ENCODE measurements at regions not wholly inside any gene's neighbourhood (a gene's known extent, or its start where the extent isn't known, plus 50 kb on each side); places are given as distances from the start of the nearest gene placed in this dataset.

- H3K4me3 Mint-ChIP-seq: no peak overlapping the region
- DNase-seq (ENCODE audit: low spot score) (no peak), ATAC-seq (no peak)
- H3K36me3 Mint-ChIP-seq: peaks cover 27% of the 10 kb centered on the region
- no peaks in the 10 kb centered on the region for H3K4me1 Mint-ChIP-seq
- TF ChIP-seq TP53 (CRISPR knock-in tag; IDR thresholded peaks at IDR 0.05) (no peak), NR3C1 (CRISPR knock-in tag; conservative IDR thresholded peaks at IDR 0.05; ENCODE audit: low read depth) (no peak), ZNF232 (CRISPR knock-in tag; IDR thresholded peaks at IDR 0.05) (no peak), PREB (CRISPR knock-in tag; IDR thresholded peaks at IDR 0.05; ENCODE audit: borderline replicate concordance) (no peak), SMAD4 (CRISPR knock-in tag; IDR thresholded peaks at IDR 0.05) (no peak), SP1 (CRISPR knock-in tag; conservative IDR thresholded peaks at IDR 0.05) (no peak)
- TF ChIP-seq, protein P1, sequence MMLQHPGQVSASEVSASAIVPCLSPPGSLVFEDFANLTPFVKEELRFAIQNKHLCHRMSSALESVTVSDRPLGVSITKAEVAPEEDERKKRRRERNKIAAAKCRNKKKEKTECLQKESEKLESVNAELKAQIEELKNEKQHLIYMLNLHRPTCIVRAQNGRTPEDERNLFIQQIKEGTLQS (CRISPR knock-in tag; conservative IDR thresholded peaks at IDR 0.05): no peak
- ChIA-PET POLR2A (no interaction called here), CTCF (no interaction called here)
- no peak overlapping the region for H3K27ac Mint-ChIP-seq
- no peaks in the 10 kb centered on the region; the same call in 1 of the 2 replicates for H3K27me3 Mint-ChIP-seq (ENCODE audit: low read depth)
- peaks cover 52% of the 10 kb centered on the region for H3K9me3 Mint-ChIP-seq
These were observed 438.3 kb downstream of the SLC16A7 start for GRCh38 chr12:60034147-60034546.

- no peak for ATAC-seq
- no peaks in the 10 kb centered on the region; the same call in 1 of the 2 replicates for H3K27me3 Mint-ChIP-seq (ENCODE audit: low read depth)
- H3K4me1 Mint-ChIP-seq: peaks cover 3% of the 10 kb centered on the region; the same call in 1 of the 2 replicates
- no peak overlapping the region for H3K4me3 Mint-ChIP-seq
- POLR2A ChIA-PET: no interaction called here
- H3K27ac Mint-ChIP-seq: no peak overlapping the region
- H3K9me3 Mint-ChIP-seq: peaks cover 51% of the 10 kb centered on the region
- CTCF ChIA-PET: no interaction called here
- TF ChIP-seq ZNF138 (CRISPR knock-in tag; conservative IDR thresholded peaks at IDR 0.05) (no peak), MYBL2 (CRISPR knock-in tag; IDR thresholded peaks at IDR 0.05) (no peak), GTF2I (CRISPR knock-in tag; conservative IDR thresholded peaks at IDR 0.05) (no peak), AR (CRISPR knock-in tag; IDR thresholded peaks at IDR 0.05) (no peak), RELA (CRISPR knock-in tag; IDR thresholded peaks at IDR 0.05; ENCODE audit: borderline replicate concordance) (no peak), OVOL2 (CRISPR knock-in tag; IDR thresholded peaks at IDR 0.05; ENCODE audit: borderline replicate concordance) (no peak), EMX1 (CRISPR knock-in tag; IDR thresholded peaks at IDR 0.05) (no peak), SOX15 (CRISPR knock-in tag; IDR thresholded peaks at IDR 0.05) (no peak), FOXP4 (CRISPR knock-in tag; IDR thresholded peaks at IDR 0.05) (no peak), SMAD4 (CRISPR knock-in tag; IDR thresholded peaks at IDR 0.05) (no peak), ZNF263 (CRISPR knock-in tag; IDR thresholded peaks at IDR 0.05; ENCODE audit: low read depth) (no peak), JUN (CRISPR knock-in tag; IDR thresholded peaks at IDR 0.05) (no peak), MXD4 (CRISPR knock-in tag; IDR thresholded peaks at IDR 0.05; ENCODE audit: borderline replicate concordance) (no peak), ZNF317 (CRISPR knock-in tag; IDR thresholded peaks at IDR 0.05; ENCODE audit: borderline replicate concordance, low read depth) (no peak), NR2C2 (CRISPR knock-in tag; IDR thresholded peaks at IDR 0.05) (no peak)
- TF ChIP-seq, protein P2, sequence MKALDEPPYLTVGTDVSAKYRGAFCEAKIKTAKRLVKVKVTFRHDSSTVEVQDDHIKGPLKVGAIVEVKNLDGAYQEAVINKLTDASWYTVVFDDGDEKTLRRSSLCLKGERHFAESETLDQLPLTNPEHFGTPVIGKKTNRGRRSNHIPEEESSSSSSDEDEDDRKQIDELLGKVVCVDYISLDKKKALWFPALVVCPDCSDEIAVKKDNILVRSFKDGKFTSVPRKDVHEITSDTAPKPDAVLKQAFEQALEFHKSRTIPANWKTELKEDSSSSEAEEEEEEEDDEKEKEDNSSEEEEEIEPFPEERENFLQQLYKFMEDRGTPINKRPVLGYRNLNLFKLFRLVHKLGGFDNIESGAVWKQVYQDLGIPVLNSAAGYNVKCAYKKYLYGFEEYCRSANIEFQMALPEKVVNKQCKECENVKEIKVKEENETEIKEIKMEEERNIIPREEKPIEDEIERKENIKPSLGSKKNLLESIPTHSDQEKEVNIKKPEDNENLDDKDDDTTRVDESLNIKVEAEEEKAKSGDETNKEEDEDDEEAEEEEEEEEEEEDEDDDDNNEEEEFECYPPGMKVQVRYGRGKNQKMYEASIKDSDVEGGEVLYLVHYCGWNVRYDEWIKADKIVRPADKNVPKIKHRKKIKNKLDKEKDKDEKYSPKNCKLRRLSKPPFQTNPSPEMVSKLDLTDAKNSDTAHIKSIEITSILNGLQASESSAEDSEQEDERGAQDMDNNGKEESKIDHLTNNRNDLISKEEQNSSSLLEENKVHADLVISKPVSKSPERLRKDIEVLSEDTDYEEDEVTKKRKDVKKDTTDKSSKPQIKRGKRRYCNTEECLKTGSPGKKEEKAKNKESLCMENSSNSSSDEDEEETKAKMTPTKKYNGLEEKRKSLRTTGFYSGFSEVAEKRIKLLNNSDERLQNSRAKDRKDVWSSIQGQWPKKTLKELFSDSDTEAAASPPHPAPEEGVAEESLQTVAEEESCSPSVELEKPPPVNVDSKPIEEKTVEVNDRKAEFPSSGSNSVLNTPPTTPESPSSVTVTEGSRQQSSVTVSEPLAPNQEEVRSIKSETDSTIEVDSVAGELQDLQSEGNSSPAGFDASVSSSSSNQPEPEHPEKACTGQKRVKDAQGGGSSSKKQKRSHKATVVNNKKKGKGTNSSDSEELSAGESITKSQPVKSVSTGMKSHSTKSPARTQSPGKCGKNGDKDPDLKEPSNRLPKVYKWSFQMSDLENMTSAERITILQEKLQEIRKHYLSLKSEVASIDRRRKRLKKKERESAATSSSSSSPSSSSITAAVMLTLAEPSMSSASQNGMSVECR (CRISPR knock-in tag; IDR thresholded peaks at IDR 0.05; ENCODE audit: borderline replicate concordance): no peak
- TF ChIP-seq, protein P3, sequence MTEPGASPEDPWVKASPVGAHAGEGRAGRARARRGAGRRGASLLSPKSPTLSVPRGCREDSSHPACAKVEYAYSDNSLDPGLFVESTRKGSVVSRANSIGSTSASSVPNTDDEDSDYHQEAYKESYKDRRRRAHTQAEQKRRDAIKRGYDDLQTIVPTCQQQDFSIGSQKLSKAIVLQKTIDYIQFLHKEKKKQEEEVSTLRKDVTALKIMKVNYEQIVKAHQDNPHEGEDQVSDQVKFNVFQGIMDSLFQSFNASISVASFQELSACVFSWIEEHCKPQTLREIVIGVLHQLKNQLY (CRISPR knock-in tag; IDR thresholded peaks at IDR 0.05): no peak
- TF ChIP-seq, protein P4, sequence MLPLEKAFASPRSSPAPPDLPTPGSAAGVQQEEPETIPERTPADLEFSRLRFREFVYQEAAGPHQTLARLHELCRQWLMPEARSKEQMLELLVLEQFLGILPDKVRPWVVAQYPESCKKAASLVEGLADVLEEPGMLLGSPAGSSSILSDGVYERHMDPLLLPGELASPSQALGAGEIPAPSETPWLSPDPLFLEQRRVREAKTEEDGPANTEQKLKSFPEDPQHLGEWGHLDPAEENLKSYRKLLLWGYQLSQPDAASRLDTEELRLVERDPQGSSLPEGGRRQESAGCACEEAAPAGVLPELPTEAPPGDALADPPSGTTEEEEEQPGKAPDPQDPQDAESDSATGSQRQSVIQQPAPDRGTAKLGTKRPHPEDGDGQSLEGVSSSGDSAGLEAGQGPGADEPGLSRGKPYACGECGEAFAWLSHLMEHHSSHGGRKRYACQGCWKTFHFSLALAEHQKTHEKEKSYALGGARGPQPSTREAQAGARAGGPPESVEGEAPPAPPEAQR (CRISPR knock-in tag; IDR thresholded peaks at IDR 0.05): no peak
- H3K36me3 Mint-ChIP-seq: peaks cover 27% of the 10 kb centered on the region
- DNase-seq (ENCODE audit: low spot score): no peak
These were observed 440.0 kb downstream of the SLC16A7 start for GRCh38 chr12:60035835-60036234.
